Endodermal cell (in vitro differentiated cells): ENCODE measurements at regions not wholly inside any gene's neighbourhood (a gene's known extent, or its start where the extent isn't known, plus 50 kb on each side); places are given as distances from the start of the nearest gene placed in this dataset.
"Not testable (repeated sequence)": the region's sequence is repeated elsewhere in the genome, so short reads cannot be mapped to it uniquely, and the experiment has no call there.

ENCODE experiments used
- DNase-seq: peaks from one replicate; pipeline ENCODE4 v3.0.0-alpha.2; 2017
- H3K27ac ChIP-seq: 2 replicates; pipeline ENCODE4 v1.5.1; 2013; ENCODE audit warnings: mild to moderate bottlenecking, low read depth, low read length, moderate library complexity
- H3K27me3 ChIP-seq: 2 replicates; pipeline ENCODE4 v1.6.1; 2013; ENCODE audit warnings: mild to moderate bottlenecking, low read length, moderate library complexity; ENCODE audit not compliant: insufficient read depth, control insufficient read depth, poor library complexity, severe bottlenecking
- H3K36me3 ChIP-seq: 2 replicates; pipeline ENCODE4 v1.7.0; 2013; ENCODE audit warnings: mild to moderate bottlenecking, low read length, moderate library complexity; ENCODE audit not compliant: control insufficient read depth, insufficient read depth
- H3K4me1 ChIP-seq: one replicate; pipeline ENCODE4 v1.7.0; 2013; ENCODE audit warnings: low read length; ENCODE audit not compliant: control insufficient read depth, insufficient read depth
- H3K4me3 ChIP-seq: 2 replicates; pipeline ENCODE4 v1.5.1; 2013; ENCODE audit warnings: mild to moderate bottlenecking, low read length, moderate library complexity
- H3K9ac ChIP-seq: 2 replicates; pipeline ENCODE4 v1.6.1; 2013; ENCODE audit warnings: mild to moderate bottlenecking, low read length, moderate library complexity; ENCODE audit not compliant: poor library complexity, severe bottlenecking; ENCODE audit errors: extremely low read depth
- H3K9me3 ChIP-seq: 2 replicates; pipeline ENCODE4 v1.6.1; 2013; ENCODE audit warnings: mild to moderate bottlenecking, low read length, moderate library complexity; ENCODE audit not compliant: control insufficient read depth
- H3K27ac Mint-ChIP-seq: 2 replicates; pipeline ENCODE4 v1.8.0; 2020; ENCODE audit warnings: mixed read lengths
- H3K27me3 Mint-ChIP-seq: 2 replicates; pipeline ENCODE4 v1.8.0; 2021; ENCODE audit warnings: mild to moderate bottlenecking, mixed read lengths; ENCODE audit not compliant: insufficient read depth
- H3K36me3 Mint-ChIP-seq: 2 replicates; pipeline ENCODE4 v1.8.0; 2020; ENCODE audit warnings: low read depth, mixed read lengths
- H3K4me1 Mint-ChIP-seq: 2 replicates; pipeline ENCODE4 v1.8.0; 2020; ENCODE audit warnings: mixed read lengths
- H3K4me3 Mint-ChIP-seq: 2 replicates; pipeline ENCODE4 v1.8.0; 2020; ENCODE audit warnings: mild to moderate bottlenecking, moderate library complexity, mixed read lengths
- H3K9me3 Mint-ChIP-seq: 2 replicates; pipeline ENCODE4 v1.8.0; 2020; ENCODE audit warnings: mild to moderate bottlenecking, mixed read lengths
- WGBS, 2 experiments: methylation state at CpG; one replicate each; pipeline versions ENCODE4 v1.1.5 to v1.1.7; 2013; ENCODE audit warnings: missing lambda C conversion rate in 2 of 2, mixed read lengths in 1 of 2; ENCODE audit not compliant: insufficient coverage in 1 of 2, insufficient read length in 1 of 2; 5-methylcytosine and 5-hydroxymethylcytosine counted together
- TF ChIP-seq, protein P1 (sequence below): fragments of 200-600 bp; sonication (generic); conservative IDR thresholded peaks from 2 replicates; pipeline ENCODE4 v1.5.0; 2021; ENCODE audit warnings: antibody characterized with exemption, mild to moderate bottlenecking

GRCh38 chr19:22526661-22527272, 104.6 kb upstream of the ZNF98 start:
- no peak for DNase-seq
- Histone ChIP-seq H3K4me1 (no peaks in the 10 kb centered on the region), H3K9me3 (peaks cover 76% of the 10 kb centered on the region), H3K4me3 (no peak overlapping the region), H3K27me3 (no peaks in the 10 kb centered on the region), H3K36me3 (no peaks in the 10 kb centered on the region), H3K27ac (no peak overlapping the region), H3K9ac (no peak overlapping the region)
- 48% methylated on average over 5 to 11 of the region's 11 CpGs for WGBS, 2 experiments
- Mint-ChIP-seq H3K4me1 (no peaks in the 10 kb centered on the region), H3K4me3 (no peak overlapping the region), H3K27ac (no peak overlapping the region), H3K36me3 (no peaks in the 10 kb centered on the region), H3K27me3 (no peaks in the 10 kb centered on the region), H3K9me3 (peaks cover 88% of the 10 kb centered on the region)
- TF ChIP-seq, protein P1, sequence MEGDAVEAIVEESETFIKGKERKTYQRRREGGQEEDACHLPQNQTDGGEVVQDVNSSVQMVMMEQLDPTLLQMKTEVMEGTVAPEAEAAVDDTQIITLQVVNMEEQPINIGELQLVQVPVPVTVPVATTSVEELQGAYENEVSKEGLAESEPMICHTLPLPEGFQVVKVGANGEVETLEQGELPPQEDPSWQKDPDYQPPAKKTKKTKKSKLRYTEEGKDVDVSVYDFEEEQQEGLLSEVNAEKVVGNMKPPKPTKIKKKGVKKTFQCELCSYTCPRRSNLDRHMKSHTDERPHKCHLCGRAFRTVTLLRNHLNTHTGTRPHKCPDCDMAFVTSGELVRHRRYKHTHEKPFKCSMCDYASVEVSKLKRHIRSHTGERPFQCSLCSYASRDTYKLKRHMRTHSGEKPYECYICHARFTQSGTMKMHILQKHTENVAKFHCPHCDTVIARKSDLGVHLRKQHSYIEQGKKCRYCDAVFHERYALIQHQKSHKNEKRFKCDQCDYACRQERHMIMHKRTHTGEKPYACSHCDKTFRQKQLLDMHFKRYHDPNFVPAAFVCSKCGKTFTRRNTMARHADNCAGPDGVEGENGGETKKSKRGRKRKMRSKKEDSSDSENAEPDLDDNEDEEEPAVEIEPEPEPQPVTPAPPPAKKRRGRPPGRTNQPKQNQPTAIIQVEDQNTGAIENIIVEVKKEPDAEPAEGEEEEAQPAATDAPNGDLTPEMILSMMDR, result no peak

DNA sequence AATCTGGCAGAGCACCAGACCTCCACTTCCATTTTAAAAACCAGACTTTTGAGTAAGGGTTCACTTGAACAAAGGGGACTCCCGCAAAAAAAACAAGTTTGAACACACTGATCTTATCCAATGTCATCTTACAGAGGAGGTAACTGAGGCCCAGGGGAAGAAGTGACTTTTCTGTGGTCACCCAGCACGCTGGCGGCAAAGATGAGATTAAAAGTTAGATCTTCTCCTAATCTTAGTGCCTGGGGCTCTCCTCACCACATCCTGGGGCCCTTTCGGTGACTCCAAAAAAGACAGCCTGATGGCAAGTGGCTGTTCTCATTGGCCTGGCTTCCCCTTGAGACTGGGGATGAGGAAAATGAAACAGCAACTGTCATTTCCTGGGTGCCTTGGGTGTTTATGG, 101.8 kb upstream of the ZNF98 start:
- 59 to 75% methylated on average over 4 of the region's 4 CpGs for WGBS, 2 experiments
- no peak overlapping the region for H3K27ac ChIP-seq
- no peak overlapping the region for H3K4me3 ChIP-seq
- TF ChIP-seq, protein P1, result no peak
- no peak overlapping the region for H3K9ac ChIP-seq
- Mint-ChIP-seq H3K36me3 (no peaks in the 10 kb centered on the region), H3K9me3 (peaks cover 91% of the 10 kb centered on the region), H3K27ac (no peak overlapping the region), H3K4me1 (no peaks in the 10 kb centered on the region), H3K27me3 (no peaks in the 10 kb centered on the region), H3K4me3 (no peak overlapping the region)
- H3K4me1 ChIP-seq, result no peaks in the 10 kb centered on the region
- no peak for DNase-seq
- peaks cover 68% of the 10 kb centered on the region for H3K9me3 ChIP-seq
- H3K27me3 ChIP-seq, result no peaks in the 10 kb centered on the region
- H3K36me3 ChIP-seq, result no peaks in the 10 kb centered on the region

DNA sequence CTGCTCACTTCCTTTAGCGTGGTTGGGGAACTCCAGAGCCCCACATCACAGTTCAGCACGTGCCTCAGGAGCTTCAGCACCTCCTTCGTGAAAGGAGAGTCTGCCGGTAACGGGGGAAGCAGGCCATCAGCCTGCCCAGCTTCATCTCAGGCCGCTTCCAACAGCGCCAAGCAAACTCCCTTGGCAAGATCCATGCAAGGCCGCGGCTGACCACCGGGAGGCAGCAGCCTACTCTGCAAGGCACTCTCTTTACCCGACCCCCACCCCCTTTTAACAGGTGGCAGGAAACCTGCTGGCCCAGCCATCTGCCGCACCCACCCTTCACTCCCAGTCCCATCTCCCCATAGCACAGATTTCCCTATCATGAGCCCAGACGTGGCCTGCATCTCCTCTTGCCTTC, 97.4 kb upstream of the ZNF98 start:
- not testable (repeated sequence) for H3K36me3 ChIP-seq, H3K9ac ChIP-seq, H3K27me3 Mint-ChIP-seq, H3K4me1 Mint-ChIP-seq, H3K27ac ChIP-seq, H3K4me1 ChIP-seq, H3K36me3 Mint-ChIP-seq, H3K27me3 ChIP-seq, H3K4me3 ChIP-seq, H3K4me3 Mint-ChIP-seq, DNase-seq, H3K27ac Mint-ChIP-seq
- peaks cover 42% of the 10 kb centered on the region for H3K9me3 ChIP-seq
- H3K9me3 Mint-ChIP-seq, result peaks cover 88% of the 10 kb centered on the region
- 40 to 69% methylated on average over 3 to 13 of the region's 13 CpGs for whole genome bisulfite sequencing, 2 experiments

DNA sequence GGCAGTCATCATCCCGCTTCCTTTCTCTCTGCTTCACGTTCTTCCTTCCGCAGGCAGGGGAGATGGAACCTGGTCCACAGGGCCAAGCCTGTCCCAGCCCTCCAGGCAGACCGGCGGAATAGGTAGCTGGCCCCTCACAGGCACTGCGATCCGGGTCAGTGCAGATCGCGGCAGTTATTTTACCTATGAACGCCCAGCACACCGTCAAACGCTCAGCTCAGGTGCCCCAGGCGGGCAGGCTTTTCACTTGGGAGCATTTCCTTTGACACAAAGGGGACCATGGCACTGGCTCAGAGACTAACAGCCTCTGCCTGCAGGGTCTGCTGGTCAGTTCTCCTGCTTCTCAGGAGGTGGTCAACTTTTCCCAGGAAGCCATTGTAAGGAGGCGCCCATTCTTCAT, 97.0 kb upstream of the ZNF98 start:
- H3K9me3 Mint-ChIP-seq, result peaks cover 88% of the 10 kb centered on the region
- H3K27ac Mint-ChIP-seq, result no peak overlapping the region
- no peak overlapping the region for H3K4me3 Mint-ChIP-seq
- TF ChIP-seq, protein P1, result no peak
- Histone ChIP-seq H3K9me3 (peaks cover 41% of the 10 kb centered on the region), H3K27ac (no peak overlapping the region), H3K4me3 (no peak overlapping the region), H3K9ac (no peak overlapping the region), H3K4me1 (no peaks in the 10 kb centered on the region), H3K36me3 (no peaks in the 10 kb centered on the region), H3K27me3 (no peaks in the 10 kb centered on the region)
- no peaks in the 10 kb centered on the region for H3K4me1 Mint-ChIP-seq
- 86 to 94% methylated on average over 9 to 14 of the region's 14 CpGs for WGBS, 2 experiments
- no peak for DNase-seq
- H3K36me3 Mint-ChIP-seq, result no peaks in the 10 kb centered on the region
- no peaks in the 10 kb centered on the region for H3K27me3 Mint-ChIP-seq
